Thyroid gland (tissue), 4 donors: ENCODE measurements at regions not wholly inside any gene's neighbourhood (a gene's known extent, or its start where the extent isn't known, plus 50 kb on each side); places are given as distances from the start of the nearest gene placed in this dataset.

ENCODE experiments used
- DNase-seq, 2 donors: peaks; one replicate each; pipeline ENCODE4 v3.0.0-alpha.2; 2019
- H3K27ac ChIP-seq, 3 donors: fragments of 200-600 bp; sonication (generic); 1 replicate in 2 of 3; 2 replicates in 1 of 3; pipeline ENCODE4 v1.5.1; 2016 to 2019; ENCODE audit warnings: mild to moderate bottlenecking in 1 of 3, moderate library complexity in 1 of 3
- H3K27me3 ChIP-seq: fragments of 200-600 bp; sonication (generic); one replicate; pipeline ENCODE4 v1.5.1; 2019
- H3K36me3 ChIP-seq, 2 donors: fragments of 200-600 bp; sonication (generic); one replicate each; pipeline ENCODE4 v1.5.1; 2016 to 2019
- H3K4me1 ChIP-seq, 2 donors: fragments of 200-600 bp; sonication (generic); one replicate each; pipeline ENCODE4 v1.5.1; 2017 to 2019
- H3K4me3 ChIP-seq, 3 donors: fragments of 200-600 bp; sonication (generic); replicated peaks in 1 of 3; 1 replicate in 2 of 3; 2 replicates in 1 of 3; pipeline ENCODE4 v1.5.1; 2016; ENCODE audit warnings: mild to moderate bottlenecking in 1 of 3
- H3K9me3 ChIP-seq: fragments of 200-600 bp; sonication (generic); one replicate; pipeline ENCODE4 v1.5.1; 2017
- POLR2A ChIP-seq, 2 donors: fragments of 450-650 bp; IDR thresholded peaks; one replicate each; pipeline ENCODE4 v1.6.1; 2017; ENCODE audit warnings: antibody characterized with exemption in 2 of 2, mild to moderate bottlenecking in 2 of 2, moderate library complexity in 1 of 2
- WGBS, 2 donors: methylation state at CpG; one replicate each; pipeline ENCODE4 v1.1.5; 2017; 5-methylcytosine and 5-hydroxymethylcytosine counted together
- intact Hi-C: fragments of 100-400 bp; cut with DNase I; formaldehyde crosslinking; loops from one replicate; pipeline ENCODE4 v1.15.1; 2023
- TF ChIP-seq, protein P1 (sequence below), 6 experiments: fragments of 200-600 bp in 3 of 6; fragments of 450-650 bp in 3 of 6; sonication (generic) in 3 of 6; IDR thresholded peaks; one replicate each; pipeline ENCODE4 v1.5.1; 2016 to 2019; ENCODE audit warnings: antibody characterized with exemption in 6 of 6, mild to moderate bottlenecking in 2 of 6, inconsistent platforms in 1 of 6, moderate library complexity in 1 of 6

DNA sequence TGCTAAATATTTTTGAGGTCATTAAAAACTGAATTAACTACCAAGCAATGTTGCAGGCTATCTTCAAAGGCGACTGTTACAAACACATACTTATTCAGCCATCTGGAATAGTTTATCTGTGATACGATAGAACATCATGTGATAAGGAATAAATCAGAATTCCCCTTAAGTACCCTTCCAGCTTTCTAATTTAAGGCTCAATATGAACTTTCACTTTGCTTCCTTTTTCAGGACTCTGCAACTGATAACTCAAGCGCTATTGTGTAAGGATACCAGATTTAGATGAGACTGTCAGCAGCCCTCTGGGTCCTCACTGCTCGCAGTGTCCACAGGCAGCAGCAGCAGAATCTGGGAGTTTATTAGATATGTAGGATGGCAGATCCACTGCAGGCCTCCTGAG is 416.3 kb downstream of the SPATA31D1 start:
- Histone ChIP-seq H3K4me3 (no peak overlapping the region), H3K9me3 (no peaks in the 10 kb centered on the region), H3K36me3 (no peaks in the 10 kb centered on the region), H3K27ac (no peak overlapping the region), H3K27me3 (no peaks in the 10 kb centered on the region), H3K4me1 (no peaks in the 10 kb centered on the region)
- intact Hi-C loops: no loop called here
- WGBS, 2 donors: 78 to 84% methylated on average over 4 of the region's 4 CpGs
- no peak for DNase-seq
- TF ChIP-seq POLR2A (IDR thresholded peaks at IDR 0.05): no peak
- TF ChIP-seq, protein P1, sequence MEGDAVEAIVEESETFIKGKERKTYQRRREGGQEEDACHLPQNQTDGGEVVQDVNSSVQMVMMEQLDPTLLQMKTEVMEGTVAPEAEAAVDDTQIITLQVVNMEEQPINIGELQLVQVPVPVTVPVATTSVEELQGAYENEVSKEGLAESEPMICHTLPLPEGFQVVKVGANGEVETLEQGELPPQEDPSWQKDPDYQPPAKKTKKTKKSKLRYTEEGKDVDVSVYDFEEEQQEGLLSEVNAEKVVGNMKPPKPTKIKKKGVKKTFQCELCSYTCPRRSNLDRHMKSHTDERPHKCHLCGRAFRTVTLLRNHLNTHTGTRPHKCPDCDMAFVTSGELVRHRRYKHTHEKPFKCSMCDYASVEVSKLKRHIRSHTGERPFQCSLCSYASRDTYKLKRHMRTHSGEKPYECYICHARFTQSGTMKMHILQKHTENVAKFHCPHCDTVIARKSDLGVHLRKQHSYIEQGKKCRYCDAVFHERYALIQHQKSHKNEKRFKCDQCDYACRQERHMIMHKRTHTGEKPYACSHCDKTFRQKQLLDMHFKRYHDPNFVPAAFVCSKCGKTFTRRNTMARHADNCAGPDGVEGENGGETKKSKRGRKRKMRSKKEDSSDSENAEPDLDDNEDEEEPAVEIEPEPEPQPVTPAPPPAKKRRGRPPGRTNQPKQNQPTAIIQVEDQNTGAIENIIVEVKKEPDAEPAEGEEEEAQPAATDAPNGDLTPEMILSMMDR (IDR thresholded peaks at IDR 0.05): no peak

DNA sequence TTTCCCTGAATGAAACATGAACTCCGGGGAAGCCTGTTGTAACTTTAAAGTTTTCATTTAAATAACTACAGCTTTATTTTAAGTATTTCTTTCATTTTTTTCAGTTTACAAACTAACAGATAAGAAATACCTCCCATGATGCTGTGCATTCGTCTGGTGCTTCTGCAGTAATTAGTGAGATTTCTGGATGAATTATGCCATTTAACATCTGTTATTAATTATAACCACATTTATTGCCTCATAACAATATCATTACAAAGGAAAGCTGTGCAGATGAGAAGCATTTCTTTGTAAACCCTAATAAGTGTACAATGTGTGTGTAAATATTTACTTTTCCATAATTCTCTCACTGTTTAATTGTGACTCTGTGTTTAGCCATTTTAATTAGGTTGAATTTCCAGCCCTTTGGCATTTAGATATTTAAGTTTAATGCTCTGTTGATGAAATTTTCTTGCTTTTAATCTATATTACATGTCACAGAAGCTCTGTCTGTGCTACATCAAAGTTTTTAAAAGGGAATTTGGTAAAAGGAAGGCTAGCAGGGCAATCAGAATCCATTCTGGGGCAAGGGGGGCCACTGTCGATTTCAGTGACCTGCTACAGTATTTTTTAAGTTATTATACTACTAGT is 418.0 kb downstream of the SPATA31D1 start:
- no peak overlapping the region for H3K27ac ChIP-seq

DNA sequence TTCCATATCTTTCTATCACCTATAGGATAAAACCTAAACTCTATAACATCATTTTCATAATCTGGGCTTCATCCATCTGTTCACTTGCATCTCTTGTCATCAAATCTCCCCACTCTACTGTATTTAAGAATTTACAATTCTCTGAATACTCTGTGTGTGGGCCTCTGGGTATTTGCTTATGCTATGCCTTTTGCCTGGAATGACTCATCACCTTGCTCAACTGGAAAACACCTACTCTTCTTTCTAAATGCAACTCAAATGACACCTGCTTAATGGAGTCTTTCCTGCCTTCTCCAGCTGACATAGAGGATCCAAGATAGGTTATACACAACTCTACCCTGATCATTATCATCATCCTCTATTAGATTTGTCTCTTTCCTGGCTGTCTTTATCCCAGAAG is 421.7 kb downstream of the SPATA31D1 start:
- no peak for TF ChIP-seq POLR2A (IDR thresholded peaks at IDR 0.05)
- TF ChIP-seq, protein P1 (IDR thresholded peaks at IDR 0.05): no peak

More for the DNA sequence above, 418.0 kb downstream of the SPATA31D1 start:
- H3K4me1 ChIP-seq: no peaks in the 10 kb centered on the region
- no peak overlapping the region for H3K4me3 ChIP-seq
- H3K36me3 ChIP-seq: no peaks in the 10 kb centered on the region
- intact Hi-C loops: no loop called here
- H3K9me3 ChIP-seq: no peaks in the 10 kb centered on the region
- no peak for DNase-seq
- H3K27me3 ChIP-seq: no peaks in the 10 kb centered on the region
- 90% methylated on average over 3 of the region's 3 CpGs for WGBS, 2 donors
- TF ChIP-seq, protein P1 (IDR thresholded peaks at IDR 0.05): no peak
- TF ChIP-seq POLR2A (IDR thresholded peaks at IDR 0.05): no peak

DNA sequence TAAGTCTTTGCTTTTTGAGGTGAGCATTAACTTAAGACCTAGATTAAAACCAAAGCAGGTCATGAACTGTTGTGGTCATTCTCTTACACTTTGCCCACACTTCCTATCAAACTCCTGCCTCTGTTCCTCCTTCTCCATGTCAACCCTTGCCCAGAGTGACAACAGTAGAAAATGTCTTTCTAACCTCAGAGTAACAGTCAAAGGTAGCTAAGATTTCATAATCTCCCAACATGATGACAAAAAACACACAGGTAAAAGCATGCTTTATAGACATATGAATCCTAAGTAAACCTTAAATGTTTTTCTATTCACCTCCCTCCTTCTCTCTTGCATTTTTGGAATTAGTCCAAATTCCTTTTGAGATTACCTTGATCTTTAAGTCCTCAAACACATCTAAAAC is 422.3 kb downstream of the SPATA31D1 start:
- intact Hi-C loops: no loop called here
- Histone ChIP-seq H3K4me3 (no peak overlapping the region), H3K9me3 (no peaks in the 10 kb centered on the region), H3K36me3 (no peaks in the 10 kb centered on the region), H3K27ac (no peak overlapping the region), H3K4me1 (no peaks in the 10 kb centered on the region), H3K27me3 (no peaks in the 10 kb centered on the region)
- TF ChIP-seq, protein P1 (IDR thresholded peaks at IDR 0.05): no peak
- TF ChIP-seq POLR2A (IDR thresholded peaks at IDR 0.05): no peak
- DNase-seq: no peak

More for the DNA sequence above, 421.7 kb downstream of the SPATA31D1 start:
- H3K36me3 ChIP-seq: no peaks in the 10 kb centered on the region
- no peak overlapping the region for H3K27ac ChIP-seq
- no peaks in the 10 kb centered on the region for H3K27me3 ChIP-seq
- H3K4me3 ChIP-seq: no peak overlapping the region
- no peaks in the 10 kb centered on the region for H3K9me3 ChIP-seq
- H3K4me1 ChIP-seq: no peaks in the 10 kb centered on the region
- intact Hi-C loops: no loop called here
- no peak for DNase-seq

DNA sequence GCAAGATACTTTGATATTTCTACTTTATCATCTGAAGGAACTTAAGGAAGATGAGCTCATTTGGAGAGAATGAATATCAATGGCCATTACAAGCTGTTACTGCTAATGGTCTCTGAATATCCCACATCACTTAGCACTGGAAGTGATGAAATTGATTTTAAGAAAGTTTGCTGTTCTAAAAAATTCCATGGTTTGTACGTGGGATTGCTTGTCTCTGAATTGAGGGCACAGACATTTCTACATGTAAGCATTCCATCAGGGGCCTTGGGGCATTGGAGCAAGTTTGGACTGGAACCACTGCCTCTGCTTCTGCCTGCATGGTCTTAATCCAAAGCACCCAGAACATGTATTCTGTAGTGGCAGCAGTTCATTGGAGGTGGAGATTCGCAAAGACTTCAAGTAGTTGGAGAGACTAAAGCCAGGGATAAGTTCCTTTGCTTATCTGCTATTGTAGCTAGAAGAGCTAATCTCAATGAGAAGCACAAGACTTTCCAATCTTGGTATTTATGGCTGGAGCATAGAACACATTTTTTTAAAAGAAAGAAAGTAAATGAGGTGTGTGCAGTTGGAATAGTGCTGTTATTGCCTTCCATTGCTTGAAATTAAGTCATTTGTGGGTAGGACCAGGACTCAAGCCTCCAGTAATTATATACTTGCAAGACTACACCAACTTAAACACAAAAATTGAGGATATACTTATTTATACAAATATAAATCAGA is 424.2 kb downstream of the SPATA31D1 start:
- no peaks in the 10 kb centered on the region for H3K27me3 ChIP-seq
- H3K4me3 ChIP-seq: no peak overlapping the region
- WGBS, 2 donors: 92 to 96% methylated on average over 2 of the region's 2 CpGs
- TF ChIP-seq POLR2A (IDR thresholded peaks at IDR 0.05): no peak
- TF ChIP-seq, protein P1 (IDR thresholded peaks at IDR 0.05): no peak
- H3K4me1 ChIP-seq: no peaks in the 10 kb centered on the region
- no peaks in the 10 kb centered on the region for H3K9me3 ChIP-seq
- intact Hi-C loops: no loop called here
- no peaks in the 10 kb centered on the region for H3K36me3 ChIP-seq
- DNase-seq: no peak
- H3K27ac ChIP-seq: no peak overlapping the region
